T-cell (primary cell): ENCODE measurements at regions not wholly inside any gene's neighbourhood (a gene's known extent, or its start where the extent isn't known, plus 50 kb on each side); places are given as distances from the start of the nearest gene placed in this dataset.
A peak's percentile ranks its signal among the peaks of the same experiment; 100 is the strongest.

Source experiments
- ATAC-seq, 4 experiments: fragments of 200-7000 bp in 3 of 4; fragments of 150-1000 bp in 1 of 4; cut with Tn5 transposase; replicated peaks in 1 of 4; 1 replicate in 3 of 4; 2 replicates in 1 of 4; pipeline ENCODE4 v1.10.0; 2021; ENCODE audit warnings: moderate library complexity in 3 of 4, mild to moderate bottlenecking in 2 of 4, moderate number of reproducible peaks in 1 of 4
- CTCF ChIA-PET, 2 donors: fragments of 300-600 bp; sonication (Branson Sonifier 250); formaldehyde crosslinking; loops; one replicate each; lab custom pipeline; 2022; ENCODE audit warnings: antibody characterized with exemption in 2 of 2; lab: Charles Lee
- POLR2A ChIA-PET, 2 donors: fragments of 300-600 bp; sonication (Branson Sonifier 250); formaldehyde crosslinking; loops; one replicate each; lab custom pipeline; 2022; ENCODE audit warnings: antibody characterized with exemption in 2 of 2; lab: Charles Lee
- DNase-seq, 35 experiments: peaks; one replicate each; pipeline versions ENCODE4 v3.0.0 to v3.0.0-alpha.2; 2013 to 2023
- H3K27ac ChIP-seq: one replicate; pipeline ENCODE4 v1.5.1; 2013; ENCODE audit warnings: low read length
- H3K27me3 ChIP-seq, 2 experiments: replicated peaks in 1 of 2; 1 replicate in 1 of 2; 2 replicates in 1 of 2; pipeline versions ENCODE4 v1.6.1 to v1.7.0; 2013; ENCODE audit warnings: low read length in 1 of 2, mixed read lengths in 1 of 2; ENCODE audit not compliant: control insufficient read depth in 2 of 2, insufficient read depth in 2 of 2; ENCODE audit errors: extremely low read depth in 1 of 2
- H3K36me3 ChIP-seq, 2 donors: 1 replicate in 1 of 2; 2 replicates in 1 of 2; pipeline versions ENCODE4 v1.6.1 to v1.7.0; 2013; ENCODE audit warnings: low read length in 1 of 2; ENCODE audit not compliant: control insufficient read depth in 2 of 2, insufficient read depth in 1 of 2; ENCODE audit errors: extremely low read depth in 1 of 2
- H3K4me1 ChIP-seq, 2 experiments: 1 replicate in 1 of 2; 2 replicates in 1 of 2; pipeline versions ENCODE4 v1.6.1 to v1.7.0; 2013; ENCODE audit warnings: low read length in 2 of 2, mixed read lengths in 1 of 2; ENCODE audit not compliant: insufficient read depth in 2 of 2, control insufficient read depth in 1 of 2; ENCODE audit errors: extremely low read depth in 1 of 2
- H3K4me3 ChIP-seq, 2 donors: 1 replicate in 1 of 2; 2 replicates in 1 of 2; pipeline versions ENCODE4 v1.5.1 to v1.7.0; 2013; ENCODE audit warnings: mild to moderate bottlenecking in 2 of 2, low read length in 1 of 2, moderate library complexity in 1 of 2; ENCODE audit not compliant: control insufficient read depth in 1 of 2; ENCODE audit errors: extremely low read depth in 1 of 2
- H3K9me3 ChIP-seq: 2 replicates; pipeline ENCODE4 v1.7.0; 2013
- H3K27ac Mint-ChIP-seq, 2 donors: one replicate each; pipeline ENCODE4 v1.8.0; 2020 to 2021; ENCODE audit warnings: mild to moderate bottlenecking in 2 of 2, mixed read lengths in 2 of 2
- H3K27me3 Mint-ChIP-seq, 2 donors: one replicate each; pipeline ENCODE4 v1.8.0; 2021 to 2022; ENCODE audit warnings: mixed read lengths in 2 of 2
- H3K36me3 Mint-ChIP-seq: one replicate; pipeline ENCODE4 v1.8.0; 2021; ENCODE audit warnings: mixed read lengths
- H3K4me1 Mint-ChIP-seq, 3 donors: one replicate each; pipeline ENCODE4 v1.8.0; 2020 to 2022; ENCODE audit warnings: mixed read lengths in 3 of 3, mild to moderate bottlenecking in 1 of 3
- H3K4me3 Mint-ChIP-seq, 3 donors: one replicate each; pipeline ENCODE4 v1.8.0; 2020 to 2022; ENCODE audit warnings: mild to moderate bottlenecking in 3 of 3, mixed read lengths in 3 of 3, moderate library complexity in 3 of 3
- H3K9me3 Mint-ChIP-seq, 3 donors: one replicate each; pipeline ENCODE4 v1.8.0; 2020 to 2022; ENCODE audit warnings: mixed read lengths in 3 of 3
- WGBS: methylation state at CpG from one replicate; pipeline ENCODE4 v1.1.5; 2013; ENCODE audit warnings: missing lambda C conversion rate; ENCODE audit not compliant: insufficient coverage; 5-methylcytosine and 5-hydroxymethylcytosine counted together

DNA sequence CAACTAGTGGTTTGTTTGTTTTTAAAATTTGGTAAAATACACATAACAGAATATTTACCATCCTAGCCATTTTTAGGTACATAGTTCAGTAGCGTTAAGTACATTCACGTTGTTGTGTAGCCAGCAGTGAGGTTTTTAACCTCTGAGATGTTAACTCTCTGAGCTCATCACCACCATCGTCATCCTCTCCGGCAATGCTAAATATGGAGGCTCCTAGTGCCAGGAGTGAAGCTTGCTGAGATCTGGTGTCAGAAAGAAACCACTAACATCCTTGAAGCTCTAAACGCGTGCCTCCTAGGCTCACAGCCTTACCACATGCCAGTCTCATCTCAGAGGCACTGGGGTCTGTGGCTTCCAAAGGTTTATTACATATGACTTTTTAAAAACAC, 330.2 kb upstream of the B3GAT1 start:
- Mint-ChIP-seq H3K9me3 (no peaks in the 10 kb centered on the region), H3K27ac (no peak overlapping the region), H3K4me3 (no peak overlapping the region), H3K27me3 (peaks cover 11 to 15% of the 10 kb centered on the region in 2 donors), H3K4me1 (peaks cover 0 to 1% (median 0%) of the 10 kb centered on the region in 3 donors), H3K36me3 (no peaks in the 10 kb centered on the region)
- peak; percentile 49 to 94 (median 60) for ATAC-seq
- Histone ChIP-seq H3K27me3 (peaks cover 0 to 17% of the 10 kb centered on the region in 2 experiments), H3K36me3 (no peaks in the 10 kb centered on the region), H3K9me3 (no peaks in the 10 kb centered on the region), H3K4me3 (no peak overlapping the region), H3K27ac (no peak overlapping the region), H3K4me1 (no peaks in the 10 kb centered on the region)
- ChIA-PET POLR2A (no interaction called here), CTCF (interaction anchor here in 1 of 2 donors (0.6 kb wide), 1 partner anchor 235 kb away, joined by 3 read pairs; no protein-coding TSS in a partner anchor)
- WGBS, result 76% methylated on average over 2 of the region's 6 CpGs
- peak in 9 of 35 experiments; percentile 4 to 45 (median 9) for DNase-seq

DNA sequence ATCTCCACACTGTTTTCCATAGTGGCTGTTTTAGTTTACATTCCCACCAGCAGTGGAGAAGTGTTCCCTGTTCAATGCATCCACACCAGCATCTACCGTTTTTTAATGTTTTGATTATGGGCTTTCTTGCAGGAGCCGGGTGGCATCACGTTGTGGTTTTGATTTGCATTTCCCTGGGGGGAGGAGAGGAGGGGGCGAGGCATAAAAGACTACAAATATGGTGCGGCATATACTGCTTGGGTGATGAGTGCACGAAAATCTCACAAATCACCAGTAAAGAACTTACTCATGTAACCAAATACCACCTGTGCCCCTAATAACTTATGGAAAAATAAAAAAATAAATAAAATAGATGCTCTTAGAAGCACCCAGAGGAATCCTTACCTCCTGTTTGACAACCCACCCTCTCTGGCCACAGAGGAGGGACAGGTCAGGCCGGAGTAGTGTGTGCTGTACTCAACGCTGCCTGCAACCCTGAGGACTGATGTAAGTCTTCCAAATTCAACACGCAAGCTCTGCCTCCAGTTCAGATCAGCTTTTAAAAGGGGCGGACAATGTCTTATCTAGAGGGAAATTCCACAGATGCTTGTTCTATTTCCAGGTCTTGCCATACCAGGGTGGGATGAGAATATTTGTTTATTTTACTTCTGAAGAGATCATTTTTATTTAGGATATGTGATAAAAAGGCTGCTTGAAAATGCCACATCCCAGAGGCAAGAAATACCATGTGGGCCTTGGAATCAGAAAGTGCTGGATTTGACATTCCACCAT, 329.6 kb upstream of the B3GAT1 start:
- peaks cover 11 to 15% of the 10 kb centered on the region in 2 donors for H3K27me3 Mint-ChIP-seq
- H3K9me3 Mint-ChIP-seq, result no peaks in the 10 kb centered on the region
- H3K36me3 Mint-ChIP-seq, result no peaks in the 10 kb centered on the region
- H3K4me3 Mint-ChIP-seq, result no peak overlapping the region
- CTCF ChIA-PET, result interaction anchor here in 1 of 2 donors (0.6 kb wide), 1 partner anchor 234 kb away, joined by 3 read pairs; no protein-coding TSS in a partner anchor
- WGBS, result 82% methylated on average over 4 of the region's 10 CpGs
- Histone ChIP-seq H3K27me3 (peaks cover 0 to 17% of the 10 kb centered on the region in 2 experiments), H3K27ac (no peak overlapping the region), H3K4me3 (no peak overlapping the region), H3K9me3 (no peaks in the 10 kb centered on the region), H3K4me1 (no peaks in the 10 kb centered on the region), H3K36me3 (no peaks in the 10 kb centered on the region)
- ATAC-seq (no peak), DNase-seq (no peak)
- no peak overlapping the region for H3K27ac Mint-ChIP-seq
- POLR2A ChIA-PET, result no interaction called here
- H3K4me1 Mint-ChIP-seq, result peaks cover 0 to 1% (median 0%) of the 10 kb centered on the region in 3 donors

DNA sequence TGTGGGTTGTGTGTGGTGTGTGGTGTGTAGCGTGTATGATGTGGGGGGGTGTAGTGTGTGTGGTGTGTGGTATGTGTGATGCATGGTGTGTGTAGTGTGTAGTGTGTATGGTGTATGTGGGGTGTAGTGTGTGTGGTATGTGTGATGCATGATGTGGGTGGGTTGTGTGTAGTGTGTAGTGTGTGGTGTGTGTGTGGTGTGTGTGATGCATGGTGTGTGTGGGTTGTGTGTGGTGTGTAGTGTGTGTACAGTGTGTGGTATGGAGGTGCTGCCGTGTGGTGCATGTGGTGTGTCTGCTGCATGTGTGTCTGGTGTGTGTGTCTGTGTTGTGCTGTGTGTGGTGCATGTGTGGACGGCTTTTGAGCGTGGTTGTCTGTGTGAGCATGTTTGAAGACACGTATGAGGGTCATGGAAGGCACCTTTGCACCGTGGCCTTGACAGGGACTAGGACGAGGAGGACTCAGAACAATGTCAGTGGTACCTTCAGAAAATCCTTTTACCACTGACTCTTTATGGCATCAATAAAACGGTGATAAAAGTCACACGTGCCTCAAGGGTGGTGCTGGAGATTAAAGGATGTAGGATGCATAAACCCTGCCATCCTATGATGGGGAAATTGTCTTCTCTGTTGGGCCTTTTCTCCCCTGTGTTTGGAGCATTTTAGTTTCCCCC, 328.7 kb upstream of the B3GAT1 start:
- H3K36me3 ChIP-seq, result no peaks in the 10 kb centered on the region
- DNase-seq (no peak), ATAC-seq (no peak)
- 94% methylated on average over 6 of the region's 9 CpGs for WGBS
- POLR2A ChIA-PET, result no interaction called here
- H3K36me3 Mint-ChIP-seq, result no peaks in the 10 kb centered on the region
- H3K4me1 ChIP-seq, result no peaks in the 10 kb centered on the region
- H3K9me3 Mint-ChIP-seq, result no peaks in the 10 kb centered on the region
- H3K9me3 ChIP-seq, result no peaks in the 10 kb centered on the region
- CTCF ChIA-PET, result no interaction called here
- peaks cover 0 to 21% of the 10 kb centered on the region in 2 experiments for H3K27me3 ChIP-seq
- peaks cover 0 to 1% (median 0%) of the 10 kb centered on the region in 3 donors for H3K4me1 Mint-ChIP-seq
- peaks cover 11 to 15% of the 10 kb centered on the region in 2 donors for H3K27me3 Mint-ChIP-seq
- H3K27ac Mint-ChIP-seq, result no peak overlapping the region
- H3K4me3 Mint-ChIP-seq, result no peak overlapping the region
- H3K27ac ChIP-seq, result no peak overlapping the region
- H3K4me3 ChIP-seq, result no peak overlapping the region

DNA sequence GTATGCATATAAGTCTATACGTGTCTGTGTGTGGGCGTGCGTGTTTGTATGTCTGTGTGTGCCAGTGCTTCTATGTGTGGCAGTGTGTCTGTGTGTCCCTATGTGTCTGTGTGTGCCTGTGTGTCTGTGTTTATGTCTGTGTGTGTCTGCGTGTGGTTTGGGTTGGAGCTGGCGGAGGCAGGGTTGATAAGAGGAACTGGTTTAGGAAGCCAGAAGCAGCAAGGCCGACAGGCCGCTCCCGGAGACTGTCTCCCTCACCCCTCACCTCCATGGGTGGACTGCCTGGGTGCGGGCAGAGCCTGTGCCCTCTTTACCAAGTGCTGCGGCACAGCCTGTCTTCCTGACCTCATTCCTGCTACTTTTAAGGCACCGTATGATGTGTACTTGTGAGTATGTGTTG, 327.1 kb upstream of the B3GAT1 start:
- Mint-ChIP-seq H3K27ac (no peak overlapping the region), H3K27me3 (peaks cover 11 to 12% of the 10 kb centered on the region in 2 donors), H3K4me3 (no peak overlapping the region), H3K9me3 (no peaks in the 10 kb centered on the region), H3K4me1 (peaks cover 0 to 8% (median 1%) of the 10 kb centered on the region in 3 donors), H3K36me3 (no peaks in the 10 kb centered on the region)
- ChIA-PET CTCF (no interaction called here), POLR2A (no interaction called here)
- ATAC-seq (no peak), DNase-seq (no peak)
- Histone ChIP-seq H3K27ac (no peak overlapping the region), H3K36me3 (no peaks in the 10 kb centered on the region), H3K4me1 (no peaks in the 10 kb centered on the region), H3K9me3 (no peaks in the 10 kb centered on the region), H3K27me3 (peaks cover 0 to 21% of the 10 kb centered on the region in 2 experiments), H3K4me3 (no peak overlapping the region)
- 100% methylated on average over 4 of the region's 11 CpGs for WGBS

DNA sequence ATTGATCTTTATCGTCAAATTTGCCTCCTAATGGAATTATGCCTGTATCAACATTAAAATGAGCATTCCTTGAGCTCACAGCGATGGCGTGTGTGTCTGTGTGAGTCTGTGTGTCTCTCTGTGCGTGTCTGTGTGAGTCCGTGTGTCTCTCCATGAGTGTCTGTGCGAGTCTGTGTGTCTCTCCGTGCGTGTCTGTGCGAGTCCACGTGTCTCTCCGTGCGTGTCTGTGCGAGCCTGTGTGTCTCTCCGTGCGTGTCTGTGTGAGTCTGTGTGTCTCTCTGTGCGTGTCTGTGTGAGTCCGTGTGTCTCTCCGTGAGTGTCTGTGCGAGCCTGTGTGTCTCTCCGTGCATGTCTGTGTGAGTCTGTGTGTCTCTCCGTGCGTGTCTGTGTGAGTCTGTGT, 326.5 kb upstream of the B3GAT1 start:
- no peaks in the 10 kb centered on the region for H3K36me3 ChIP-seq
- H3K4me1 ChIP-seq, result no peaks in the 10 kb centered on the region
- no peaks in the 10 kb centered on the region for H3K9me3 Mint-ChIP-seq
- no peak overlapping the region for H3K27ac Mint-ChIP-seq
- POLR2A ChIA-PET, result no interaction called here
- no peak for ATAC-seq
- WGBS, result 94% methylated on average over 22 of the region's 22 CpGs
- peaks cover 0 to 21% of the 10 kb centered on the region in 2 experiments for H3K27me3 ChIP-seq
- peaks cover 9 to 10% of the 10 kb centered on the region in 2 donors for H3K27me3 Mint-ChIP-seq
- H3K4me3 ChIP-seq, result no peak overlapping the region
- no peaks in the 10 kb centered on the region for H3K9me3 ChIP-seq
- H3K27ac ChIP-seq, result no peak overlapping the region
- H3K4me1 Mint-ChIP-seq, result peaks cover 0 to 8% (median 1%) of the 10 kb centered on the region in 3 donors
- CTCF ChIA-PET, result no interaction called here
- no peak overlapping the region for H3K4me3 Mint-ChIP-seq
- DNase-seq, result no peak
- H3K36me3 Mint-ChIP-seq, result no peaks in the 10 kb centered on the region

DNA sequence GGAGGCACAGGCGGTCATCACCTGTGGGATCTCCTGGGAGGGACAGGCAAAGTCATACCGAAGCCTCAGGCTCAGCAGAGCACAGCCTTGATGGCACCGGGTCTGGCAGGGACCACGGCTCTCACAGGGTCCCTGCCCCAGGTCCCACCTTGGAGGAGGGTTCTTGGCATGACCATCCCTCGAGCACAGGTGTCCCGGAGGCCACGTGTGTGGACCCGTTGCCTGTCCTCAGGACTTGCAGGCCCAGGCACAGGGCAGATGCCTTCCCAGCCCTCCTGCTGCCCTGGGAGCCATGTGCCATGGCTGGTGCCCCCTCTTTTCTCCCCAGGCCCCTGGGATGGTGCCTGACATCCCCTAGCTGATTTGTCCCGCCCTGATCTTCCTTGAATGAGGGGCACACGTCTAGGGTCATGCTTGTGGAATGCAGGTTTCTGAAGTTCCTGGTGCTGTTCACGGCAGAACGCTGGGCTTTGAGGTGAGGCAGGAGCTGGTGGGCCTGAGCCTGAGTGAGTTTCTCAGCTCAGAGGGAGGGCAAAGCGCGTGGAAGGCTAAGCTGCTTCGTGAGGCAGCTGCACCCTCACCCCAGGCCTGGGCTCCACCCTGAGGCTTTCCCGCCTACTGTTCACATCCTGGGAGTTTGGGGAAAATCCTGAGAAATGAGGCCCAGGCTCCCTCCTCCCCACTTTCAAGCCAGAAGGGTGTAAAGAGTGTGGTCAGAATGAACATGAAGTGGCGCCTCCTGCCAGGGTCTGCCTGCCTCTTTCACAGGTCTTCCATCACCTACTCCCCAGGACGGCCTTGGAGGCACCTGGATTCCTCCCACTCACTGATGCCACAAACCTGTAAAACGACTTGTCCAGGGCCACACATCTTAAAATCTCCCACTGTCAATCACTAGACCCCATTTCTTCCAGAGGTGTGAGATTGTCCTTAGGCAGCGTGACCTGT, 325.8 kb upstream of the B3GAT1 start:
- CTCF ChIA-PET, result no interaction called here
- ATAC-seq (no peak), DNase-seq (no peak)
- POLR2A ChIA-PET, result no interaction called here
- H3K9me3 Mint-ChIP-seq, result no peaks in the 10 kb centered on the region
- no peak overlapping the region for H3K4me3 Mint-ChIP-seq
- Histone ChIP-seq H3K9me3 (no peaks in the 10 kb centered on the region), H3K36me3 (no peaks in the 10 kb centered on the region), H3K4me3 (no peak overlapping the region), H3K4me1 (no peaks in the 10 kb centered on the region), H3K27ac (no peak overlapping the region), H3K27me3 (peaks cover 0 to 21% of the 10 kb centered on the region in 2 experiments)
- 71% methylated on average over 13 of the region's 20 CpGs for WGBS
- H3K27me3 Mint-ChIP-seq, result peaks cover 8 to 9% of the 10 kb centered on the region in 2 donors
- no peak overlapping the region for H3K27ac Mint-ChIP-seq
- H3K36me3 Mint-ChIP-seq, result no peaks in the 10 kb centered on the region
- peaks cover 0 to 8% (median 1%) of the 10 kb centered on the region in 3 donors for H3K4me1 Mint-ChIP-seq
